GM12875 (cell line): ENCODE measurements at regions not wholly inside any gene's neighbourhood (a gene's known extent, or its start where the extent isn't known, plus 50 kb on each side); places are given as distances from the start of the nearest gene placed in this dataset.

Source experiments
- H3K4me3 ChIP-seq: one replicate; pipeline ENCODE4 v1.5.1; 2011; ENCODE audit warnings: low read depth, low read length, control low read depth
- TF ChIP-seq, protein P1 (sequence below): IDR thresholded peaks from 2 replicates; pipeline ENCODE4 v1.5.1; 2011; ENCODE audit warnings: low read depth, mild to moderate bottlenecking, control low read depth, inconsistent platforms, low read length, moderate library complexity, borderline replicate concordance; ENCODE audit not compliant: insufficient read depth

DNA sequence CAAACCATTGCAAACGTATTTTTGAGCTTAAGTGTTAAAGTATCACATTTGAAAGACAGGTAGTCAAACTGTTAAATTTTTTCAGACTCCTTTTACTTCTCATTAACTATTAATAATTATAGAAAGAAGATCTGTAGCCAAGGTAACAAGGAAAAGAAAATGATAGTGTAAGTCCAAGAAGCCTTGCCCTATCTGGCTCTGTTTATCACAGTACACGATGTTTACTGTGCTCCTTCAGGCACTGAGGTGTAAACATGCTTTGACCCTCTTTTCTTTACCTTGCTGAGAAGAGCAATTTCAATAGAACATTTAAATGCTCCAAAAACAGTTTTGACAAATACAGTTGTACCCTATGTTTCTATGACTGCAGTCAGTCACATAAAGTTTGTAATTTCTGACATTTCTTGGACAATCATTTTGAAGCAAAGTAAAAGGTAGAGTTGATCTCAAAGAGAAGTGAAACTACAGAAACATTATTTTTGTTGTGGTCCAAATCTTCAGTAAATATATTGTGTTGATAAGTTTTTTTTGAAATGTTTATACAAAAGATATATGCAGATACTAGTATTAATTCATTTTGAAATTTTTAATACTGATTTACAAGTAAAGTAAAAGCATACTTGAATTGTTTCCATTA is 152.6 kb upstream of the KYNU start:
- H3K4me3 ChIP-seq = no peak overlapping the region
- TF ChIP-seq, protein P1, sequence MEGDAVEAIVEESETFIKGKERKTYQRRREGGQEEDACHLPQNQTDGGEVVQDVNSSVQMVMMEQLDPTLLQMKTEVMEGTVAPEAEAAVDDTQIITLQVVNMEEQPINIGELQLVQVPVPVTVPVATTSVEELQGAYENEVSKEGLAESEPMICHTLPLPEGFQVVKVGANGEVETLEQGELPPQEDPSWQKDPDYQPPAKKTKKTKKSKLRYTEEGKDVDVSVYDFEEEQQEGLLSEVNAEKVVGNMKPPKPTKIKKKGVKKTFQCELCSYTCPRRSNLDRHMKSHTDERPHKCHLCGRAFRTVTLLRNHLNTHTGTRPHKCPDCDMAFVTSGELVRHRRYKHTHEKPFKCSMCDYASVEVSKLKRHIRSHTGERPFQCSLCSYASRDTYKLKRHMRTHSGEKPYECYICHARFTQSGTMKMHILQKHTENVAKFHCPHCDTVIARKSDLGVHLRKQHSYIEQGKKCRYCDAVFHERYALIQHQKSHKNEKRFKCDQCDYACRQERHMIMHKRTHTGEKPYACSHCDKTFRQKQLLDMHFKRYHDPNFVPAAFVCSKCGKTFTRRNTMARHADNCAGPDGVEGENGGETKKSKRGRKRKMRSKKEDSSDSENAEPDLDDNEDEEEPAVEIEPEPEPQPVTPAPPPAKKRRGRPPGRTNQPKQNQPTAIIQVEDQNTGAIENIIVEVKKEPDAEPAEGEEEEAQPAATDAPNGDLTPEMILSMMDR = no peak

DNA sequence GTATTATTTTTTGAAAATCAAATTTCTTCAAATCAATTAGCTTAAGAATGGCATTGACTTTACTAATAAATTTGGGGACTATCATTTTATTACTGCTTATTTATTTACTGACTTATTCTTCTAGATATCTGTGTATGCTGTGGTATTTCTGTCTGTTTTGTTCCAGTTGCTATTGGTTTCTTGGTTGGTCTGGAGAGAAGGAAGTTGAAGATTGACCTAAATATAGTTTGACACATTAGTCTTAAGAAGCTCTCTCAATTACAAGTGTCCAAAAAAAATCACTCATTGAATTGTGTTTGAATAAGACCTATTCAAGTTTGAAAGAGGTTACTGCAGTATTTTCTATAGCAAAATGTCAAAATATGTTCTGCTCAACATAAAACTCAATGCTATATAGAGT is 153.3 kb upstream of the KYNU start:
- TF ChIP-seq, protein P1 = no peak
- H3K4me3 ChIP-seq = no peak overlapping the region

DNA sequence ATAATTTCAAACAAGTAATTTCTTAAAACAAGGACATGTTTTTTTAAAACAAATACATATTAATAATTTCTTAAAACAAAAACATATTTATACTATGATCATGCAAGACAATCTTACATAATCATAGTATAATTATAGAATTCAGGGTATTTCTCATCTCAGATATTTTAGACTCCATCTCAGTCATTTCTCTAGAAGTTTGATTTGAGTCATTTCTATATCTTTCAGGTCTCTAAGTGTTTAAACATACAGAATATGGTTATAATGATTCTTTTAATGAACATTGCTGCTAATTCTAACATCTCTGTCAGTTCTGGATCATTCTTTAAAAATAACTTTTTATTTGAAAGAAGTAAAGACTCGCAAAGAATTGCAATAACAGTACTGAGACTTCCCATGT is 154.2 kb upstream of the KYNU start:
- TF ChIP-seq, protein P1 = no peak
- H3K4me3 ChIP-seq = no peak overlapping the region

DNA sequence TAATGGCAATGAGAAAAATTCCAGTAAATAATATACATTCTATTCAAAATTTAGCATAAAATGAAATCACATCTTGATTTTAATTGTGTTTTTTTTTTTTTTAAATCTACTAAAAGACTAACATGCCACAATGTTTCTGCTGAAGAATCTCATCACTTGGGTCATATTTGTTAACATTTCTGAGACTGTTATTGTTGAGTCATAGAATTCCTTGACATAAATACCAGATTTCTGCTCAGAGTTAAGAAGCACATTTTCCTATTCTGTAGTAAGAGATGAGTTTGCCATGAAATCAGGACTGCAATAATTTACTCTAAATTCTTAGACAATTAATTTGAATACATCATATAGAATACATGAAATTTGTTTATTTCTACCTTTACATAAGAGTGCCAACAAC is 154.9 kb upstream of the KYNU start:
- H3K4me3 ChIP-seq = no peak overlapping the region
- TF ChIP-seq, protein P1 = no peak

DNA sequence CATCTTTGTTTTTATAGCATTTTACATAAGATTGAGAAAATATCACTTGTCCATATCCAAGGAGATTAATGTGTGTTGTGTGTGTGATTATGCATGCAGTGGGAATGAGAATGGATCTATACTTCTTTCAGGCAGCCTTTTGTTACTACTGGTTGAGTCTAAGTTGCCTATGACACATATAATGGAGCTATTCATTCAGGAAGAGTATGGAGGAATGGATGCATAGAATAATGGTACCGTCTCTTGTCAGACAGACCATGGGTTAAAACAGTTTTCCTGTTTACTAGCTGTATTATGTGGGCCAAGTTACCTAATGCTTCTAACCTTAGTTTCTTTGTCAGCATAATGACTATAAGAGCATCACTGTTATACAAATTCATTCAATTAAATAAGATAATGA is 155.4 kb upstream of the KYNU start:
- TF ChIP-seq, protein P1 = no peak
- no peak overlapping the region for H3K4me3 ChIP-seq

DNA sequence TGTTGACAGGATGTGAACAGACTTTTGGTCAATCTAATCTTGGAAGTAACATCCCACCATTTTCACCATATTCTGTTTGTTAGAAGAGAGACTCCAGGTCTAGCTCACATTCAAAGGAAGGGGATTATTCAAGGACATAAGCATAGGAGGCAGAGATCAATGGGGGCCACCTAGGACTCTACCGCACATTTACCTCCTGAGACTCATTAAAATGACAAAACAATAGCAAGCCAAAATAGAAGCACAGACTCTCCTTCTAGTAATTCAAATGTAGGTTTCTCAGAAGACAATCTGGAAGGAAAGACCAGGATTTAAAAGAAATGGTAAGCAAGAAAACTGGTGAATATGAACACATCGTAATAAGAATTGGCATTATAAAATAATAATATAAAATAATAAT is 156.4 kb upstream of the KYNU start:
- H3K4me3 ChIP-seq = no peak overlapping the region
- TF ChIP-seq, protein P1 = no peak

DNA sequence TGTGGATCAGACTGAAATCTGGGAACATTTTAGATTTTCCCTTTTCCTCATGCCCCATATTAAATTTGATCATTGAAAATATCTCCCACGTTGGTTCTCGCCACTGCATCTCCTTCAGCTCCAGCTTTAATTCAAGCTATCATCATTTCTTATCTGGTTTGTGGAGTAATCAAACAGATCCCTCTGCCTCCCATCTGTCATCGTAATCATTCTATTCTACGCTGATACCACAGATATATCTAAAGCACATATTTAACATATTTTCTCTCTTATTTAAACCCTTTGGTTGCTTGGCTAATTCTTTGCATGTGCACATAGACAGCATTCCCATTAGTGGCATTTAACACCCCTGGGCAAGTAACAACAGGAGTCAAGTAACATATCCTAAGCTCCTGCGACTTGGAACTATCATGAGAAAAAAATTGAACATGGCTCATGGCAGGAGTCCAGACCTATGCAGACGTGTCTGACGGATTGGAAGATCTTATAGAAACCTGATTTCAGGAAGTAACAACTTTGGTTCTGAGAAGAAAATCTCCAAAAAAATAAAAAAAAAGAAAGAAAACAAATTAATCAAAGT is 158.8 kb upstream of the KYNU start:
- TF ChIP-seq, protein P1 = no peak
- no peak overlapping the region for H3K4me3 ChIP-seq
